DOHH2 (cell line): ENCODE measurements at regions not wholly inside any gene's neighbourhood (a gene's known extent, or its start where the extent isn't known, plus 50 kb on each side); places are given as distances from the start of the nearest gene placed in this dataset.

ENCODE experiments used
- H3F3A ChIP-seq: fragments of 200-600 bp; sonication (generic), shearing (Covaris generic); 2 replicates; pipeline ENCODE4 v1.6.0; 2016; ENCODE audit warnings: antibody characterized with exemption, mild to moderate bottlenecking; ENCODE audit not compliant: control insufficient read depth, insufficient read depth
- H3K27ac ChIP-seq: fragments of 200-600 bp; sonication (generic); 2 replicates; pipeline ENCODE4 v1.5.1; 2014; ENCODE audit warnings: low read depth, mild to moderate bottlenecking, low read length, moderate library complexity
- H3K27me3 ChIP-seq: fragments of 200-600 bp; sonication (generic); 2 replicates; pipeline ENCODE4 v1.6.1; 2014; ENCODE audit warnings: mild to moderate bottlenecking, low read length, mixed read lengths; ENCODE audit not compliant: control insufficient read depth
- H3K36me3 ChIP-seq: fragments of 200-600 bp; sonication (generic); 2 replicates; pipeline ENCODE4 v1.6.1; 2014; ENCODE audit warnings: mild to moderate bottlenecking, low read length, moderate library complexity, mixed read lengths; ENCODE audit not compliant: control insufficient read depth
- H3K4me1 ChIP-seq: fragments of 200-600 bp; sonication (generic); 2 replicates; pipeline ENCODE4 v1.6.1; 2014; ENCODE audit warnings: mild to moderate bottlenecking, low read length, mixed read lengths; ENCODE audit not compliant: control insufficient read depth
- H3K4me2 ChIP-seq: fragments of 200-600 bp; sonication (generic); 2 replicates; pipeline ENCODE4 v1.6.0; 2014; ENCODE audit warnings: mild to moderate bottlenecking, low read length, moderate library complexity
- H3K4me3 ChIP-seq: fragments of 200-600 bp; sonication (generic); 2 replicates; pipeline ENCODE4 v1.5.1; 2014; ENCODE audit warnings: mild to moderate bottlenecking, low read length, mixed read lengths
- H3K79me2 ChIP-seq: fragments of 200-600 bp; sonication (generic); 2 replicates; pipeline ENCODE4 v1.6.1; 2014; ENCODE audit warnings: mild to moderate bottlenecking, low read length, mixed read lengths; ENCODE audit not compliant: control insufficient read depth
- H3K9me2 ChIP-seq: fragments of 200-600 bp; sonication (generic); replicated peaks from 2 replicates; pipeline ENCODE4 v1.6.1; 2014; ENCODE audit warnings: mild to moderate bottlenecking, low read length, mixed read lengths; ENCODE audit not compliant: control insufficient read depth
- H3K9me3 ChIP-seq: fragments of 200-600 bp; sonication (generic); 2 replicates; pipeline ENCODE4 v1.6.1; 2014; ENCODE audit warnings: antibody characterized with exemption, low read length, mixed read lengths; ENCODE audit not compliant: control insufficient read depth, insufficient read depth
- H4K20me1 ChIP-seq: fragments of 200-600 bp; sonication (generic); 2 replicates; pipeline ENCODE4 v1.6.0; 2014; ENCODE audit warnings: low read depth, mild to moderate bottlenecking, antibody characterized with exemption, low read length, moderate library complexity; ENCODE audit not compliant: control insufficient read depth, insufficient read depth
- CTCF ChIP-seq: fragments of 200-600 bp; sonication (generic); IDR thresholded peaks from one replicate; pipeline ENCODE4 v1.5.1; 2014; ENCODE audit warnings: antibody characterized with exemption, mild to moderate bottlenecking, low read depth, low read length; ENCODE audit not compliant: poor library complexity, severe bottlenecking
- EZH2phosphoT487 ChIP-seq: fragments of 200-600 bp; sonication (generic); IDR thresholded peaks from 2 replicates; pipeline ENCODE4 v1.6.1; 2017; ENCODE audit warnings: borderline replicate concordance, mild to moderate bottlenecking, antibody characterized with exemption, low read length, moderate library complexity, mixed read lengths

- H3K27ac ChIP-seq: no peak overlapping the region
- TF ChIP-seq EZH2phosphoT487 (no peak), CTCF (no peak)
- H3K4me1 ChIP-seq: no peaks in the 10 kb centered on the region
- no peaks in the 10 kb centered on the region for H3K27me3 ChIP-seq
- H3K4me3 ChIP-seq: no peak overlapping the region
- H3K4me2 ChIP-seq: no peak overlapping the region
- H3K9me3 ChIP-seq: no peaks in the 10 kb centered on the region
- H3F3A ChIP-seq: no peaks in the 10 kb centered on the region
- no peaks in the 10 kb centered on the region for H3K36me3 ChIP-seq
- no peaks in the 10 kb centered on the region; the same call in 1 of the 2 replicates for H3K9me2 ChIP-seq
- H3K79me2 ChIP-seq: no peaks in the 10 kb centered on the region
- no peaks in the 10 kb centered on the region for H4K20me1 ChIP-seq
Measured at GRCh38 chr12:24121911-24122310, 172.4 kb upstream of the SOX5 start.

GRCh38 chr12:24118668-24119067, 169.2 kb upstream of the SOX5 start:
- H3K27me3 ChIP-seq: no peaks in the 10 kb centered on the region
- H4K20me1 ChIP-seq: no peaks in the 10 kb centered on the region
- H3K9me3 ChIP-seq: no peaks in the 10 kb centered on the region
- TF ChIP-seq EZH2phosphoT487: no peak
- TF ChIP-seq CTCF: no peak
- H3K27ac ChIP-seq: no peak overlapping the region
- H3K9me2 ChIP-seq: no peaks in the 10 kb centered on the region; the same call in 1 of the 2 replicates
- no peaks in the 10 kb centered on the region for H3K4me1 ChIP-seq
- H3K79me2 ChIP-seq: no peaks in the 10 kb centered on the region
- no peak overlapping the region for H3K4me2 ChIP-seq
- H3K4me3 ChIP-seq: no peak overlapping the region
- H3F3A ChIP-seq: no peaks in the 10 kb centered on the region
- H3K36me3 ChIP-seq: no peaks in the 10 kb centered on the region

GRCh38 chr12:24116548-24116947, 167.1 kb upstream of the SOX5 start:
- Histone ChIP-seq H3K27ac (no peak overlapping the region), H3K4me1 (no peaks in the 10 kb centered on the region), H3K4me3 (no peak overlapping the region), H3F3A (no peaks in the 10 kb centered on the region), H3K4me2 (no peak overlapping the region), H4K20me1 (no peaks in the 10 kb centered on the region), H3K9me2 (no peaks in the 10 kb centered on the region; the same call in 1 of the 2 replicates), H3K36me3 (no peaks in the 10 kb centered on the region), H3K9me3 (no peaks in the 10 kb centered on the region), H3K27me3 (no peaks in the 10 kb centered on the region), H3K79me2 (no peaks in the 10 kb centered on the region)
- TF ChIP-seq CTCF: no peak
- TF ChIP-seq EZH2phosphoT487: no peak

- no peak overlapping the region for H3K27ac ChIP-seq
- no peaks in the 10 kb centered on the region for H3K9me3 ChIP-seq
- no peaks in the 10 kb centered on the region for H3K9me2 ChIP-seq
- H3K4me2 ChIP-seq: no peak overlapping the region
- no peaks in the 10 kb centered on the region for H3K27me3 ChIP-seq
- H3K79me2 ChIP-seq: no peaks in the 10 kb centered on the region
- H3K4me3 ChIP-seq: no peak overlapping the region
- no peaks in the 10 kb centered on the region for H3K4me1 ChIP-seq
- no peaks in the 10 kb centered on the region for H4K20me1 ChIP-seq
- H3K36me3 ChIP-seq: no peaks in the 10 kb centered on the region
- TF ChIP-seq CTCF (no peak), EZH2phosphoT487 (no peak)
- no peaks in the 10 kb centered on the region for H3F3A ChIP-seq
Measured at GRCh38 chr12:24113701-24114100, 164.2 kb upstream of the SOX5 start.
